ENCODE measurements at regions not wholly inside any gene's neighbourhood (a gene's known extent, or its start where the extent isn't known, plus 50 kb on each side); places are given as distances from the start of the nearest gene placed in this dataset.

- TF ChIP-seq POLR2A (IDR thresholded peaks at IDR 0.05; ENCODE audit: low read depth) (no peak), CTCF (IDR thresholded peaks at IDR 0.05) (no peak), POLR2AphosphoS5 (IDR thresholded peaks at IDR 0.05) (no peak), EP300 (IDR thresholded peaks at IDR 0.05) (no peak)
- 85% methylated on average over 5 of the region's 5 CpGs for WGBS
Measured at GRCh38 chr11:90500922-90501568, 278.2 kb upstream of the CHORDC1 start.

GRCh38 chr11:90496722-90497121, 273.9 kb upstream of the CHORDC1 start:
- Histone ChIP-seq H3K9me3 (peaks cover 0 to 6% (median 2%) of the 10 kb centered on the region in 4 donors), H3K4me1 (no peaks in the 10 kb centered on the region), H3K27me3 (no peaks in the 10 kb centered on the region), H3K27ac (replicated peaks in 1 of 4) (no peak overlapping the region), H3K4me3 (no peak overlapping the region), H3K36me3 (no peaks in the 10 kb centered on the region)
- 100% methylated on average over 1 of the region's 1 CpG for WGBS
- DNase-seq (ENCODE audit: extremely low spot score): no peak
- intact Hi-C loops (cut with DNase I): no loop called here
- TF ChIP-seq CTCF (IDR thresholded peaks at IDR 0.05): no peak
- no peak for TF ChIP-seq EP300 (IDR thresholded peaks at IDR 0.05)
- no peak for TF ChIP-seq POLR2A (IDR thresholded peaks at IDR 0.05; ENCODE audit: low read depth)
- no peak for TF ChIP-seq POLR2AphosphoS5 (IDR thresholded peaks at IDR 0.05)

More at GRCh38 chr11:90500922-90501568, 278.2 kb upstream of the CHORDC1 start:
- Histone ChIP-seq H3K4me1 (no peaks in the 10 kb centered on the region), H3K36me3 (no peaks in the 10 kb centered on the region), H3K9me3 (peaks cover 0 to 6% (median 2%) of the 10 kb centered on the region in 4 donors), H3K27ac (replicated peaks in 1 of 4) (no peak overlapping the region), H3K4me3 (no peak overlapping the region), H3K27me3 (no peaks in the 10 kb centered on the region)
- no peak for DNase-seq (ENCODE audit: extremely low spot score)
- intact Hi-C loops (cut with DNase I): no loop called here

GRCh38 chr11:90493379-90493778, 270.5 kb upstream of the CHORDC1 start:
- TF ChIP-seq CTCF (IDR thresholded peaks at IDR 0.05): no peak
- peaks cover 0 to 6% (median 2%) of the 10 kb centered on the region in 4 donors for H3K9me3 ChIP-seq

GRCh38 chr11:90491466-90491865, 268.6 kb upstream of the CHORDC1 start:
- H3K36me3 ChIP-seq: no peaks in the 10 kb centered on the region
- intact Hi-C loops (cut with DNase I): no loop called here
- H3K4me3 ChIP-seq: no peak overlapping the region
- no peak overlapping the region for H3K27ac ChIP-seq (replicated peaks in 1 of 4)
- H3K4me1 ChIP-seq: no peaks in the 10 kb centered on the region
- no peaks in the 10 kb centered on the region for H3K27me3 ChIP-seq
- TF ChIP-seq POLR2AphosphoS5 (IDR thresholded peaks at IDR 0.05) (no peak), EP300 (IDR thresholded peaks at IDR 0.05) (no peak), POLR2A (IDR thresholded peaks at IDR 0.05; ENCODE audit: low read depth) (no peak), CTCF (IDR thresholded peaks at IDR 0.05) (no peak)
- no peaks in the 10 kb centered on the region for H3K9me3 ChIP-seq
- 90% methylated on average over 2 of the region's 2 CpGs for WGBS
- DNase-seq (ENCODE audit: extremely low spot score): no peak

More at GRCh38 chr11:90493379-90493778, 270.5 kb upstream of the CHORDC1 start:
- no peaks in the 10 kb centered on the region for H3K4me1 ChIP-seq
- no peak overlapping the region for H3K4me3 ChIP-seq
- H3K27ac ChIP-seq (replicated peaks in 1 of 4): no peak overlapping the region
- intact Hi-C loops (cut with DNase I): no loop called here
- no peak for DNase-seq (ENCODE audit: extremely low spot score)
- H3K36me3 ChIP-seq: no peaks in the 10 kb centered on the region
- H3K27me3 ChIP-seq: no peaks in the 10 kb centered on the region

GRCh38 chr11:90476442-90477007, 253.7 kb upstream of the CHORDC1 start:
- no peaks in the 10 kb centered on the region for H3K36me3 ChIP-seq
- DNase-seq (ENCODE audit: extremely low spot score): no peak
- no peaks in the 10 kb centered on the region for H3K27me3 ChIP-seq
- no peak overlapping the region for H3K27ac ChIP-seq (replicated peaks in 1 of 4)
- H3K4me1 ChIP-seq: no peaks in the 10 kb centered on the region
- 48% methylated on average over 2 of the region's 2 CpGs for WGBS
- TF ChIP-seq POLR2AphosphoS5 (IDR thresholded peaks at IDR 0.05): no peak
- no peak for TF ChIP-seq POLR2A (IDR thresholded peaks at IDR 0.05; ENCODE audit: low read depth)
- TF ChIP-seq CTCF (IDR thresholded peaks at IDR 0.05): peak in 2 of 3 experiments; percentile 28 to 42
- TF ChIP-seq EP300 (IDR thresholded peaks at IDR 0.05): no peak
- H3K4me3 ChIP-seq: no peak overlapping the region
- intact Hi-C loops (cut with DNase I): no loop called here
- no peaks in the 10 kb centered on the region for H3K9me3 ChIP-seq
